ENCODE measurements at regions not wholly inside any gene's neighbourhood (a gene's known extent, or its start where the extent isn't known, plus 50 kb on each side); places are given as distances from the start of the nearest gene placed in this dataset.

DNA sequence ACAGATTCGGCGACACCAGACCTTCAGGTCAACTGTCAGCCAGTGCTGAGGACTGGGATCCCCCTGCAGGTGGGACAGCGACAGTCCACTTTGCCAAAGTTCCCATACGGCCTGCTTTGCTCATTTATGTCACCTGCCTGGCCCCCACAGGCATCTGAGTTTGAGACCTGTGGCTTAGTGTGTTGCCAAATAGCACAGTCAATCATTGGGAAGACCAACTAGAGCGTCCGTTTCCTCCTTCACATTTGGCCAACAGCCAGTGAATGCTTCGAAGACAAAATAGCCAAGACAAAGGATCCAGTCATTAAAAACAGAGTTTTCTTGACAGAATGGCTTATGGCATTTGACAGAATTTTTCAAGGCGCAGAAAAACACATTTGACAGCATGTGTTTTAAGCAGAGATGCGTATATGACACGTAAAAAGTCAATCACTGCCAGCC lies 113.8 kb downstream of the ABCC12 start:
- FAIRE-seq, result no peak
- no peaks in the 10 kb centered on the region for H3K9me1 ChIP-seq (ENCODE audit: control insufficient read depth, insufficient read depth, low read length)
- H3K4me1 ChIP-seq (replicated peaks in 1 of 2; ENCODE audit: control insufficient read depth in 2 of 2, insufficient read depth in 2 of 2, low read length in 2 of 2), result no peaks in the 10 kb centered on the region
- H3K27me3 ChIP-seq (ENCODE audit: control insufficient read depth in 2 of 2, insufficient read depth in 2 of 2, low read length in 2 of 2), result no peaks in the 10 kb centered on the region
- intact Hi-C loops (cut with micrococcal nuclease) (no loop called here), in situ Hi-C loops (cut with MboI) (no loop called here)
- WGBS (ENCODE audit: insufficient coverage, low coverage, missing lambda C conversion rate), result 3% methylated on average over 10 of the region's 10 CpGs
- peak; percentile 10 to 18 (median 16) for DNase-seq (ENCODE audit: extremely low read depth in 1 of 4, low spot score in 3 of 4)
- no peaks in the 10 kb centered on the region for H3K36me3 ChIP-seq (ENCODE audit: control insufficient read depth, insufficient read depth, low read length)
- H3K27ac ChIP-seq (ENCODE audit: extremely low read depth, low read depth, low read length), result no peak overlapping the region
- no peak overlapping the region for H3K4me2 ChIP-seq (ENCODE audit: insufficient read depth, low read length)
- ChIA-PET POLR2A (no interaction called here), CTCF (ENCODE audit: low intra/inter-chr PET ratio) (no interaction called here)
- H3K4me3 ChIP-seq, result no peak overlapping the region
- no TSS peak for BruUV-seq (replicated peaks)
- ATAC-seq, result peak; percentile 68; the same call in 2 of the 3 replicates
- no peaks in the 10 kb centered on the region for H3K79me2 ChIP-seq (ENCODE audit: control insufficient read depth, insufficient read depth, low read length)
- no peak overlapping the region for H3K9ac ChIP-seq (ENCODE audit: insufficient read depth in 1 of 2, low read depth in 2 of 2, low read length in 2 of 2)
- TF ChIP-seq, protein P1, sequence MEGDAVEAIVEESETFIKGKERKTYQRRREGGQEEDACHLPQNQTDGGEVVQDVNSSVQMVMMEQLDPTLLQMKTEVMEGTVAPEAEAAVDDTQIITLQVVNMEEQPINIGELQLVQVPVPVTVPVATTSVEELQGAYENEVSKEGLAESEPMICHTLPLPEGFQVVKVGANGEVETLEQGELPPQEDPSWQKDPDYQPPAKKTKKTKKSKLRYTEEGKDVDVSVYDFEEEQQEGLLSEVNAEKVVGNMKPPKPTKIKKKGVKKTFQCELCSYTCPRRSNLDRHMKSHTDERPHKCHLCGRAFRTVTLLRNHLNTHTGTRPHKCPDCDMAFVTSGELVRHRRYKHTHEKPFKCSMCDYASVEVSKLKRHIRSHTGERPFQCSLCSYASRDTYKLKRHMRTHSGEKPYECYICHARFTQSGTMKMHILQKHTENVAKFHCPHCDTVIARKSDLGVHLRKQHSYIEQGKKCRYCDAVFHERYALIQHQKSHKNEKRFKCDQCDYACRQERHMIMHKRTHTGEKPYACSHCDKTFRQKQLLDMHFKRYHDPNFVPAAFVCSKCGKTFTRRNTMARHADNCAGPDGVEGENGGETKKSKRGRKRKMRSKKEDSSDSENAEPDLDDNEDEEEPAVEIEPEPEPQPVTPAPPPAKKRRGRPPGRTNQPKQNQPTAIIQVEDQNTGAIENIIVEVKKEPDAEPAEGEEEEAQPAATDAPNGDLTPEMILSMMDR (IDR thresholded peaks at IDR 0.05 in 2 of 3, conservative IDR thresholded peaks at IDR 0.05 in 1 of 3; ENCODE audit: insufficient read depth in 2 of 3, low read depth in 1 of 3, low read length in 3 of 3), result peak; percentile 21 to 42 (median 28); a peak in 3 of 6 replicates
- TF ChIP-seq RAD21 (CRISPR knock-in tag; conservative IDR thresholded peaks at IDR 0.05 in 1 of 2, IDR thresholded peaks at IDR 0.05 in 1 of 2) (peak in 1 of 2 experiments; percentile 25; a peak in 1 of 4 replicates), MAZ (CRISPR knock-in tag; conservative IDR thresholded peaks at IDR 0.05 in 1 of 2, IDR thresholded peaks at IDR 0.05 in 1 of 2) (no peak)
- no peaks in the 10 kb centered on the region for H4K20me1 ChIP-seq (replicated peaks; ENCODE audit: control insufficient read depth, insufficient read depth, low read length)
- H3K9me3 ChIP-seq (replicated peaks; ENCODE audit: control insufficient read depth, insufficient read depth, low read depth, low read length), result no peaks in the 10 kb centered on the region
- no peak overlapping the region for H2AFZ ChIP-seq (ENCODE audit: low read depth, low read length)

DNA sequence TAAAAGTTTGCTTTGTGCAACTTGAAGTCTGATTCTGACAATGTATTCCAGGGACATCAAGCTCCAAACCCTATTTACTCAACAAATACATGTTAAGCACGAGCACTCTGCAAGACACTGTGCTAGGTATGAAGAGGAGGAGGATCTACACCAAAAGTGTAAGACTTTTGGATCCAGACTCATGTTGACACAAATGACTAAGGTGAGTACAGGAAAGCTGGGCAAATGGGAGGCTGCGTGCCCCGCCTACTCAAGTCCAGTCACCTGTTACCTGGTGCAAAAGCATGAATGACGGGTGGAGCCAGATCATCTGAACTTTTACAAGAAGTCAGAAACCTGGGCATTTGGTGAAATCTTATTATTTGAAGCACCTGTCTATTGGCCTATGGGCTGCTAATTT lies 120.7 kb downstream of the ABCC12 start:
- DNase-seq (ENCODE audit: extremely low read depth in 1 of 4, low spot score in 3 of 4) (no peak), FAIRE-seq (no peak), ATAC-seq (no peak)
- intact Hi-C loops (cut with micrococcal nuclease), result no loop called here
- POLR2A ChIA-PET, result no interaction called here
- CTCF ChIA-PET (ENCODE audit: low intra/inter-chr PET ratio), result no interaction called here
- H3K4me2 ChIP-seq (ENCODE audit: insufficient read depth, low read length), result no peak overlapping the region
- no peaks in the 10 kb centered on the region for H3K9me1 ChIP-seq (ENCODE audit: control insufficient read depth, insufficient read depth, low read length)
- H3K9ac ChIP-seq (ENCODE audit: insufficient read depth in 1 of 2, low read depth in 2 of 2, low read length in 2 of 2), result no peak overlapping the region
- H3K79me2 ChIP-seq (ENCODE audit: control insufficient read depth, insufficient read depth, low read length), result no peaks in the 10 kb centered on the region
- H3K27ac ChIP-seq (ENCODE audit: extremely low read depth, low read depth, low read length), result no peak overlapping the region
- no peaks in the 10 kb centered on the region for H3K4me1 ChIP-seq (replicated peaks in 1 of 2; ENCODE audit: control insufficient read depth in 2 of 2, insufficient read depth in 2 of 2, low read length in 2 of 2)
- WGBS (ENCODE audit: insufficient coverage, low coverage, missing lambda C conversion rate), result 5% methylated on average over 4 of the region's 4 CpGs
- no peaks in the 10 kb centered on the region for H3K9me3 ChIP-seq (replicated peaks; ENCODE audit: control insufficient read depth, insufficient read depth, low read depth, low read length)
- no peak overlapping the region for H2AFZ ChIP-seq (ENCODE audit: low read depth, low read length)
- no peaks in the 10 kb centered on the region for H3K36me3 ChIP-seq (ENCODE audit: control insufficient read depth, insufficient read depth, low read length)
- H3K4me3 ChIP-seq, result no peak overlapping the region
- no peaks in the 10 kb centered on the region for H4K20me1 ChIP-seq (replicated peaks; ENCODE audit: control insufficient read depth, insufficient read depth, low read length)
- in situ Hi-C loops (cut with MboI), result no loop called here
- H3K27me3 ChIP-seq (ENCODE audit: control insufficient read depth in 2 of 2, insufficient read depth in 2 of 2, low read length in 2 of 2), result no peaks in the 10 kb centered on the region
- BruUV-seq (replicated peaks), result no TSS peak
- TF ChIP-seq HNRNPLL (IDR thresholded peaks at IDR 0.05; ENCODE audit: low read depth, low read length, poor library complexity, severe bottlenecking), result no peak
- TF ChIP-seq, protein P2, sequence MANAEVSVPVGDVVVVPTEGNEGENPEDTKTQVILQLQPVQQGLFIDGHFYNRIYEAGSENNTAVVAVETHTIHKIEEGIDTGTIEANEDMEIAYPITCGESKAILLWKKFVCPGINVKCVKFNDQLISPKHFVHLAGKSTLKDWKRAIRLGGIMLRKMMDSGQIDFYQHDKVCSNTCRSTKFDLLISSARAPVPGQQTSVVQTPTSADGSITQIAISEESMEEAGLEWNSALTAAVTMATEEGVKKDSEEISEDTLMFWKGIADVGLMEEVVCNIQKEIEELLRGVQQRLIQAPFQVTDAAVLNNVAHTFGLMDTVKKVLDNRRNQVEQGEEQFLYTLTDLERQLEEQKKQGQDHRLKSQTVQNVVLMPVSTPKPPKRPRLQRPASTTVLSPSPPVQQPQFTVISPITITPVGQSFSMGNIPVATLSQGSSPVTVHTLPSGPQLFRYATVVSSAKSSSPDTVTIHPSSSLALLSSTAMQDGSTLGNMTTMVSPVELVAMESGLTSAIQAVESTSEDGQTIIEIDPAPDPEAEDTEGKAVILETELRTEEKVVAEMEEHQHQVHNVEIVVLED (CRISPR knock-in tag; IDR thresholded peaks at IDR 0.05), result no peak
- TF ChIP-seq SRSF7 (optimal IDR thresholded peaks at IDR 0.05; ENCODE audit: low read depth, low read length), result no peak
- TF ChIP-seq ZNF212 (CRISPR knock-in tag; IDR thresholded peaks at IDR 0.05), result no peak
- TF ChIP-seq ILK (tag; IDR thresholded peaks at IDR 0.05; ENCODE audit: borderline replicate concordance, low read depth), result no peak
- no peak for TF ChIP-seq ETV1 (tag; conservative IDR thresholded peaks at IDR 0.05; ENCODE audit: low read depth)
- TF ChIP-seq CREB1 (IDR thresholded peaks at IDR 0.05), result no peak
- no peak for TF ChIP-seq CREB1 (CRISPR knock-in tag; IDR thresholded peaks at IDR 0.05)
- no peak for TF ChIP-seq CHD1 (IDR thresholded peaks at IDR 0.05; ENCODE audit: low read length)
- TF ChIP-seq ZNF239 (CRISPR knock-in tag; IDR thresholded peaks at IDR 0.05), result no peak
- TF ChIP-seq ZFP36 (IDR thresholded peaks at IDR 0.05; ENCODE audit: low read depth, low read length, partially characterized antibody), result no peak
